H9 (cell line): ENCODE measurements at regions not wholly inside any gene's neighbourhood (a gene's known extent, or its start where the extent isn't known, plus 50 kb on each side); places are given as distances from the start of the nearest gene placed in this dataset.

Source experiments
- DNase-seq: peaks from one replicate; pipeline ENCODE4 v3.0.0-alpha.2; 2017
- H2AFZ ChIP-seq: one replicate; pipeline ENCODE4 v1.6.1; 2013; ENCODE audit warnings: mild to moderate bottlenecking, low read length, control low read depth, moderate library complexity
- H2AK5ac ChIP-seq: 2 replicates; pipeline ENCODE4 v1.6.1; 2013; ENCODE audit warnings: low read length, control low read depth, mixed read lengths; ENCODE audit not compliant: insufficient read length
- H2BK120ac ChIP-seq: one replicate; pipeline ENCODE4 v1.6.1; 2013; ENCODE audit warnings: low read depth, mild to moderate bottlenecking, low read length, control low read depth, inconsistent platforms; ENCODE audit not compliant: poor library complexity, severe bottlenecking
- H2BK12ac ChIP-seq: 2 replicates; pipeline ENCODE4 v1.6.1; 2013; ENCODE audit warnings: low read length, control low read depth, mixed read lengths, low read depth; ENCODE audit not compliant: insufficient read length
- H2BK15ac ChIP-seq: 2 replicates; pipeline ENCODE4 v1.6.1; 2013; ENCODE audit warnings: low read depth, low read length, control low read depth
- H2BK20ac ChIP-seq: one replicate; pipeline ENCODE4 v1.6.1; 2013; ENCODE audit warnings: low read depth, mild to moderate bottlenecking, low read length, control low read depth, inconsistent platforms; ENCODE audit not compliant: poor library complexity, severe bottlenecking
- H2BK5ac ChIP-seq: 2 replicates; pipeline ENCODE4 v1.6.1; 2013; ENCODE audit warnings: low read length, control low read depth, mixed read lengths; ENCODE audit not compliant: insufficient read length
- H3K14ac ChIP-seq: 2 replicates; pipeline ENCODE4 v1.6.1; 2013; ENCODE audit warnings: low read length, control low read depth; ENCODE audit not compliant: insufficient read depth
- H3K18ac ChIP-seq: 2 replicates; pipeline ENCODE4 v1.6.1; 2013; ENCODE audit warnings: low read depth, mild to moderate bottlenecking, mixed read lengths, low read length, control low read depth; ENCODE audit not compliant: insufficient read length
- H3K23ac ChIP-seq: 2 replicates; pipeline ENCODE4 v1.6.1; 2013; ENCODE audit warnings: low read length, control low read depth, mixed read lengths, low read depth; ENCODE audit not compliant: insufficient read length
- H3K23me2 ChIP-seq: 2 replicates; pipeline ENCODE4 v1.6.1; 2013; ENCODE audit warnings: low read depth, mild to moderate bottlenecking, mixed read lengths, low read length, control low read depth; ENCODE audit not compliant: insufficient read length, poor library complexity, severe bottlenecking
- H3K27ac ChIP-seq: 2 replicates; pipeline ENCODE4 v1.5.1; 2013; ENCODE audit warnings: low read length, control low read depth, mixed read lengths, low read depth; ENCODE audit not compliant: insufficient read length
- H3K27me3 ChIP-seq: 2 replicates; pipeline ENCODE4 v1.6.1; 2013; ENCODE audit warnings: low read length, control low read depth, inconsistent platforms; ENCODE audit not compliant: insufficient read depth
- H3K4ac ChIP-seq: 2 replicates; pipeline ENCODE4 v1.6.1; 2013; ENCODE audit warnings: low read depth, mild to moderate bottlenecking, control low read depth, inconsistent platforms, low read length, moderate library complexity
- H3K4me1 ChIP-seq: 2 replicates; pipeline ENCODE4 v1.6.1; 2013; ENCODE audit warnings: low read length, control low read depth, inconsistent platforms; ENCODE audit not compliant: insufficient read depth
- H3K4me2 ChIP-seq: 2 replicates; pipeline ENCODE4 v1.6.1; 2013; ENCODE audit warnings: low read length, control low read depth, mixed read lengths; ENCODE audit not compliant: insufficient read length, insufficient read depth
- H3K56ac ChIP-seq: 2 replicates; pipeline ENCODE4 v1.6.1; 2013; ENCODE audit warnings: low read depth, mild to moderate bottlenecking, mixed read lengths, low read length, control low read depth; ENCODE audit not compliant: insufficient read length
- H3K79me1 ChIP-seq: 2 replicates; pipeline ENCODE4 v1.6.1; 2013; ENCODE audit warnings: low read depth, mild to moderate bottlenecking, moderate library complexity, low read length, control low read depth, inconsistent platforms; ENCODE audit not compliant: insufficient read depth, poor library complexity, severe bottlenecking
- H3K79me2 ChIP-seq: 2 replicates; pipeline ENCODE4 v1.6.1; 2013; ENCODE audit warnings: low read length, control low read depth, inconsistent platforms; ENCODE audit not compliant: insufficient read depth
- H3K9ac ChIP-seq: 2 replicates; pipeline ENCODE4 v1.6.1; 2013; ENCODE audit warnings: low read length, control low read depth, mixed read lengths; ENCODE audit not compliant: insufficient read length; ENCODE audit errors: extremely low read depth
- H3K9me3 ChIP-seq: one replicate; pipeline ENCODE4 v1.6.1; 2013; ENCODE audit warnings: low read depth, low read length, inconsistent platforms; ENCODE audit not compliant: control insufficient read depth
- H3T11ph ChIP-seq: one replicate; pipeline ENCODE4 v1.6.1; 2013; ENCODE audit warnings: mild to moderate bottlenecking, low read length, control low read depth, inconsistent platforms
- H4K20me1 ChIP-seq: one replicate; pipeline ENCODE4 v1.6.1; 2013; ENCODE audit not compliant: control insufficient read depth, insufficient read length, insufficient read depth
- H4K5ac ChIP-seq: 2 replicates; pipeline ENCODE4 v1.6.1; 2013; ENCODE audit warnings: low read depth, mild to moderate bottlenecking, mixed read lengths, low read length, control low read depth; ENCODE audit not compliant: insufficient read length
- H4K8ac ChIP-seq: replicated peaks from 2 replicates; pipeline ENCODE4 v1.6.1; 2013; ENCODE audit warnings: low read length, control low read depth, mixed read lengths, low read depth; ENCODE audit not compliant: insufficient read length
- H4K91ac ChIP-seq: 2 replicates; pipeline ENCODE4 v1.6.1; 2013; ENCODE audit warnings: low read depth, mild to moderate bottlenecking, moderate library complexity, mixed read lengths, low read length, control low read depth; ENCODE audit not compliant: insufficient read length
- H3K27ac Mint-ChIP-seq, 3 experiments: 2 replicates in 2 of 3; 3 replicates in 1 of 3; pipeline ENCODE4 v1.8.0; 2020 to 2021; ENCODE audit warnings: mixed read lengths in 3 of 3, mild to moderate bottlenecking in 1 of 3, moderate library complexity in 1 of 3
- H3K27me3 Mint-ChIP-seq: 2 replicates; pipeline ENCODE4 v1.8.0; 2021; ENCODE audit warnings: low read depth, mild to moderate bottlenecking, moderate library complexity, mixed read lengths
- H3K36me3 Mint-ChIP-seq, 3 experiments: 2 replicates in 2 of 3; 3 replicates in 1 of 3; pipeline ENCODE4 v1.8.0; 2020 to 2021; ENCODE audit warnings: low read depth in 3 of 3, mixed read lengths in 3 of 3; ENCODE audit not compliant: insufficient read depth in 1 of 3
- H3K4me1 Mint-ChIP-seq, 2 experiments: 2 replicates each; pipeline ENCODE4 v1.8.0; 2020; ENCODE audit warnings: mixed read lengths in 2 of 2
- H3K4me3 Mint-ChIP-seq, 2 experiments: 2 replicates in 1 of 2; 3 replicates in 1 of 2; pipeline ENCODE4 v1.8.0; 2020 to 2021; ENCODE audit warnings: mild to moderate bottlenecking in 2 of 2, mixed read lengths in 2 of 2, moderate library complexity in 1 of 2
- H3K9me3 Mint-ChIP-seq, 2 experiments: 2 replicates in 1 of 2; 3 replicates in 1 of 2; pipeline ENCODE4 v1.8.0; 2020; ENCODE audit warnings: mild to moderate bottlenecking in 2 of 2, mixed read lengths in 2 of 2, moderate library complexity in 1 of 2
- WGBS: extraction: QIAGEN DNeasy Blood & Tissue Kit; methylation state at CpG from one replicate; pipeline ENCODE4 v1.1.7; 2013; ENCODE audit warnings: missing lambda C conversion rate, low lambda C conversion rate, mixed read lengths; ENCODE audit not compliant: insufficient read length; ENCODE audit errors: extremely low coverage; 5-methylcytosine and 5-hydroxymethylcytosine counted together
- TF ChIP-seq, protein P1 (sequence below): fragments of 200-600 bp; sonication (generic); conservative IDR thresholded peaks from 3 replicates; pipeline ENCODE4 v1.8.0; 2021; ENCODE audit warnings: antibody characterized with exemption, mild to moderate bottlenecking

DNA sequence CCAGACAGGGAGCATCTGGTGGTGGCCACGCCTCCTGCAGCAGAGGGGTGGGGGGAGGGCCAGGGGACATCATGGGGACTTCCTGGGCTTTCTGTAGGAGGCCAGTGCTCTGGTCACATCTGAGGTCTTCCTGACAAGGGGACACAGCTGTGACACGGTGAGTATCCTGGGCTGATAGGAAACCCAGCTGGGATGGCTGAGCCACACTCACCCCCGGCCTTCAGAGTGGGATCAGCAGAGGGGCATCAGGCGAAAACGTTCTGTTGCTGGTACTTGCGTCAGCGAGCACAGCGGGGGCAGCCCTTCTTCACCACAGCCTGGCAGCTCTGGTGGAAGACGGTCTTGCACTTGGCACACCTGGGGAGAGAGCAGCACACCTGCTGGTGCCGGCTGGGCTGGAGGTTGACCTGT, 122.9 kb upstream of the SMURF2 start:
- Histone ChIP-seq H3K4me1 (no peaks in the 10 kb centered on the region; the same call in 1 of the 2 replicates), H2AFZ (no peak overlapping the region), H2BK12ac (no peak overlapping the region), H3K18ac (no peak overlapping the region), H3K23me2 (peaks cover 10% of the 10 kb centered on the region), H4K5ac (no peak overlapping the region), H3T11ph (no peak overlapping the region), H3K23ac (no peak overlapping the region), H3K9ac (no peak overlapping the region), H3K9me3 (no peaks in the 10 kb centered on the region), H3K4me2 (no peak overlapping the region), H4K8ac (no peak overlapping the region), H2BK20ac (no peak overlapping the region), H3K79me2 (no peaks in the 10 kb centered on the region), H3K56ac (no peak overlapping the region), H3K27ac (no peak overlapping the region), H2BK15ac (no peak overlapping the region), H3K4ac (no peak overlapping the region), H3K79me1 (no peaks in the 10 kb centered on the region), H4K20me1 (peaks cover 3% of the 10 kb centered on the region), H2BK120ac (no peak overlapping the region), H2BK5ac (no peak overlapping the region), H3K14ac (no peak overlapping the region), H2AK5ac (no peak overlapping the region), H3K27me3 (no peaks in the 10 kb centered on the region; the same call in 1 of the 2 replicates), H4K91ac (no peak overlapping the region)
- Mint-ChIP-seq H3K9me3 (no peaks in the 10 kb centered on the region), H3K27ac (no peak overlapping the region), H3K4me1 (peaks cover 10 to 11% of the 10 kb centered on the region in 2 experiments), H3K36me3 (peaks cover 0 to 4% (median 0%) of the 10 kb centered on the region in 3 experiments; a peak in 3 of 7 replicates), H3K27me3 (peaks cover 28% of the 10 kb centered on the region), H3K4me3 (no peak overlapping the region)
- no CpG with 5 or more reads among the region's 10 CpGs for WGBS
- peak; percentile 62 for DNase-seq
- TF ChIP-seq, protein P1, sequence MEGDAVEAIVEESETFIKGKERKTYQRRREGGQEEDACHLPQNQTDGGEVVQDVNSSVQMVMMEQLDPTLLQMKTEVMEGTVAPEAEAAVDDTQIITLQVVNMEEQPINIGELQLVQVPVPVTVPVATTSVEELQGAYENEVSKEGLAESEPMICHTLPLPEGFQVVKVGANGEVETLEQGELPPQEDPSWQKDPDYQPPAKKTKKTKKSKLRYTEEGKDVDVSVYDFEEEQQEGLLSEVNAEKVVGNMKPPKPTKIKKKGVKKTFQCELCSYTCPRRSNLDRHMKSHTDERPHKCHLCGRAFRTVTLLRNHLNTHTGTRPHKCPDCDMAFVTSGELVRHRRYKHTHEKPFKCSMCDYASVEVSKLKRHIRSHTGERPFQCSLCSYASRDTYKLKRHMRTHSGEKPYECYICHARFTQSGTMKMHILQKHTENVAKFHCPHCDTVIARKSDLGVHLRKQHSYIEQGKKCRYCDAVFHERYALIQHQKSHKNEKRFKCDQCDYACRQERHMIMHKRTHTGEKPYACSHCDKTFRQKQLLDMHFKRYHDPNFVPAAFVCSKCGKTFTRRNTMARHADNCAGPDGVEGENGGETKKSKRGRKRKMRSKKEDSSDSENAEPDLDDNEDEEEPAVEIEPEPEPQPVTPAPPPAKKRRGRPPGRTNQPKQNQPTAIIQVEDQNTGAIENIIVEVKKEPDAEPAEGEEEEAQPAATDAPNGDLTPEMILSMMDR: no peak
